K562 (cell line): ENCODE measurements at regions not wholly inside any gene's neighbourhood (a gene's known extent, or its start where the extent isn't known, plus 50 kb on each side); places are given as distances from the start of the nearest gene placed in this dataset.

ENCODE experiments used
- BDP1 ChIP-seq: IDR thresholded peaks from 3 replicates; pipeline ENCODE4 v1.6.1; 2011; ENCODE audit not compliant: insufficient read length, insufficient read depth
- FOXJ3 ChIP-seq: sonication (generic); formaldehyde crosslinking; IDR thresholded peaks from 2 replicates; pipeline ENCODE4 v1.4.0; 2020; ENCODE audit warnings: mild to moderate bottlenecking, missing genetic modification reagents
- GABPA ChIP-seq: fragments of 200-800 bp; sonication (Bioruptor generic); conservative IDR thresholded peaks from 2 replicates; pipeline ENCODE4 v1.6.1; 2016; ENCODE audit warnings: low read depth, missing genetic modification characterization, missing compliant biosample characterization
- HSF4 ChIP-seq: fragments of 250-450 bp; sonication (Bioruptor Pico); IDR thresholded peaks from 2 replicates; pipeline ENCODE4 v2.1.2; 2022; ENCODE audit warnings: mild to moderate bottlenecking, moderate library complexity, borderline replicate concordance
- MAFK ChIP-seq: IDR thresholded peaks from 2 replicates; pipeline ENCODE4 v1.6.1; 2011; ENCODE audit warnings: low read length, improper control_type of control experiment
- POLR2A ChIP-seq: fragments of 450-650 bp; conservative IDR thresholded peaks from 2 replicates; pipeline ENCODE4 v1.6.1; 2016
- POLR2AphosphoS5 ChIP-seq: IDR thresholded peaks from 2 replicates; pipeline ENCODE4 v1.6.1; 2011; ENCODE audit warnings: mild to moderate bottlenecking, low read depth, low read length, moderate library complexity; ENCODE audit not compliant: control insufficient read depth, insufficient read depth
- RNF2 ChIP-seq: sonication (generic); IDR thresholded peaks from 2 replicates; pipeline ENCODE4 v1.6.1; 2016
- ZNF274 ChIP-seq: IDR thresholded peaks from 2 replicates; pipeline ENCODE4 v1.6.1; 2011; ENCODE audit warnings: low read depth, mild to moderate bottlenecking, low read length, moderate library complexity, borderline replicate concordance
- TF ChIP-seq, protein P1 (sequence below): sonication (generic); formaldehyde crosslinking; IDR thresholded peaks from 2 replicates; pipeline ENCODE4 v1.8.1; 2022; ENCODE audit warnings: missing genetic modification reagents
- TF ChIP-seq, protein P2 (sequence below): fragments of 200-600 bp; sonication (generic); IDR thresholded peaks from one replicate; pipeline ENCODE4 v1.6.1; 2012; ENCODE audit warnings: mild to moderate bottlenecking, low read depth, low read length, inconsistent platforms
- TF ChIP-seq, protein P3 (sequence below), 3 experiments: IDR thresholded peaks in 2 of 3; conservative IDR thresholded peaks in 1 of 3; 2 replicates each; pipeline ENCODE4 v1.5.1; 2011 to 2012; ENCODE audit warnings: low read length in 3 of 3, mild to moderate bottlenecking in 3 of 3, control low read depth in 2 of 3, improper control_type of control experiment in 1 of 3, inconsistent platforms in 1 of 3, low read depth in 1 of 3, mixed read lengths in 1 of 3, moderate library complexity in 1 of 3; ENCODE audit not compliant: insufficient read depth in 2 of 3
- TF ChIP-seq, protein P4 (sequence below): sonication (generic); formaldehyde crosslinking; IDR thresholded peaks from 2 replicates; pipeline ENCODE4 v1.8.0; 2022; ENCODE audit warnings: mild to moderate bottlenecking, missing genetic modification reagents
- TF ChIP-seq, protein P5 (sequence below): sonication (generic); formaldehyde crosslinking; IDR thresholded peaks from 2 replicates; pipeline ENCODE4 v1.8.1; 2023; ENCODE audit warnings: mild to moderate bottlenecking, missing genetic modification reagents

DNA sequence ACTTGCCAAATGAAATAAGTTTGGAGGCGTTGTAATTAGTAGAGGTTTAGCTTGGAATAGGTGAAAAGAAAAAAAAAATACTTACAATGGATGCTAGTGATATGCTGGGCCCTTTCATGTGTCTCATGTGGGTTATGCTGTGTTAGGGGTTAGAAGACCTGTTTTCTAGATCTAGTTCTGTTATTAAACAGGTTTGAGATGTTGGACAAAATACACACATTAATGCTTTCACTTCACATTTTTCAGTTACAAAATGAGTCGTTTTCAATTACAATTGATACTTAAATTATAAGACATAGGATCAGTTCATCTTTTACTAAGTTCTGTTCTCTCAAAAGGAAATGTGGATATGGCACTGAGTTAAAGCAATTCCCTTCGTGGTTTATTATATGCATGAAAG, 509.8 kb downstream of the EPM2A start:
- TF ChIP-seq, protein P1, sequence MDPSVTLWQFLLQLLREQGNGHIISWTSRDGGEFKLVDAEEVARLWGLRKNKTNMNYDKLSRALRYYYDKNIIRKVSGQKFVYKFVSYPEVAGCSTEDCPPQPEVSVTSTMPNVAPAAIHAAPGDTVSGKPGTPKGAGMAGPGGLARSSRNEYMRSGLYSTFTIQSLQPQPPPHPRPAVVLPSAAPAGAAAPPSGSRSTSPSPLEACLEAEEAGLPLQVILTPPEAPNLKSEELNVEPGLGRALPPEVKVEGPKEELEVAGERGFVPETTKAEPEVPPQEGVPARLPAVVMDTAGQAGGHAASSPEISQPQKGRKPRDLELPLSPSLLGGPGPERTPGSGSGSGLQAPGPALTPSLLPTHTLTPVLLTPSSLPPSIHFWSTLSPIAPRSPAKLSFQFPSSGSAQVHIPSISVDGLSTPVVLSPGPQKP (CRISPR knock-in tag) = no peak
- TF ChIP-seq, protein P2, sequence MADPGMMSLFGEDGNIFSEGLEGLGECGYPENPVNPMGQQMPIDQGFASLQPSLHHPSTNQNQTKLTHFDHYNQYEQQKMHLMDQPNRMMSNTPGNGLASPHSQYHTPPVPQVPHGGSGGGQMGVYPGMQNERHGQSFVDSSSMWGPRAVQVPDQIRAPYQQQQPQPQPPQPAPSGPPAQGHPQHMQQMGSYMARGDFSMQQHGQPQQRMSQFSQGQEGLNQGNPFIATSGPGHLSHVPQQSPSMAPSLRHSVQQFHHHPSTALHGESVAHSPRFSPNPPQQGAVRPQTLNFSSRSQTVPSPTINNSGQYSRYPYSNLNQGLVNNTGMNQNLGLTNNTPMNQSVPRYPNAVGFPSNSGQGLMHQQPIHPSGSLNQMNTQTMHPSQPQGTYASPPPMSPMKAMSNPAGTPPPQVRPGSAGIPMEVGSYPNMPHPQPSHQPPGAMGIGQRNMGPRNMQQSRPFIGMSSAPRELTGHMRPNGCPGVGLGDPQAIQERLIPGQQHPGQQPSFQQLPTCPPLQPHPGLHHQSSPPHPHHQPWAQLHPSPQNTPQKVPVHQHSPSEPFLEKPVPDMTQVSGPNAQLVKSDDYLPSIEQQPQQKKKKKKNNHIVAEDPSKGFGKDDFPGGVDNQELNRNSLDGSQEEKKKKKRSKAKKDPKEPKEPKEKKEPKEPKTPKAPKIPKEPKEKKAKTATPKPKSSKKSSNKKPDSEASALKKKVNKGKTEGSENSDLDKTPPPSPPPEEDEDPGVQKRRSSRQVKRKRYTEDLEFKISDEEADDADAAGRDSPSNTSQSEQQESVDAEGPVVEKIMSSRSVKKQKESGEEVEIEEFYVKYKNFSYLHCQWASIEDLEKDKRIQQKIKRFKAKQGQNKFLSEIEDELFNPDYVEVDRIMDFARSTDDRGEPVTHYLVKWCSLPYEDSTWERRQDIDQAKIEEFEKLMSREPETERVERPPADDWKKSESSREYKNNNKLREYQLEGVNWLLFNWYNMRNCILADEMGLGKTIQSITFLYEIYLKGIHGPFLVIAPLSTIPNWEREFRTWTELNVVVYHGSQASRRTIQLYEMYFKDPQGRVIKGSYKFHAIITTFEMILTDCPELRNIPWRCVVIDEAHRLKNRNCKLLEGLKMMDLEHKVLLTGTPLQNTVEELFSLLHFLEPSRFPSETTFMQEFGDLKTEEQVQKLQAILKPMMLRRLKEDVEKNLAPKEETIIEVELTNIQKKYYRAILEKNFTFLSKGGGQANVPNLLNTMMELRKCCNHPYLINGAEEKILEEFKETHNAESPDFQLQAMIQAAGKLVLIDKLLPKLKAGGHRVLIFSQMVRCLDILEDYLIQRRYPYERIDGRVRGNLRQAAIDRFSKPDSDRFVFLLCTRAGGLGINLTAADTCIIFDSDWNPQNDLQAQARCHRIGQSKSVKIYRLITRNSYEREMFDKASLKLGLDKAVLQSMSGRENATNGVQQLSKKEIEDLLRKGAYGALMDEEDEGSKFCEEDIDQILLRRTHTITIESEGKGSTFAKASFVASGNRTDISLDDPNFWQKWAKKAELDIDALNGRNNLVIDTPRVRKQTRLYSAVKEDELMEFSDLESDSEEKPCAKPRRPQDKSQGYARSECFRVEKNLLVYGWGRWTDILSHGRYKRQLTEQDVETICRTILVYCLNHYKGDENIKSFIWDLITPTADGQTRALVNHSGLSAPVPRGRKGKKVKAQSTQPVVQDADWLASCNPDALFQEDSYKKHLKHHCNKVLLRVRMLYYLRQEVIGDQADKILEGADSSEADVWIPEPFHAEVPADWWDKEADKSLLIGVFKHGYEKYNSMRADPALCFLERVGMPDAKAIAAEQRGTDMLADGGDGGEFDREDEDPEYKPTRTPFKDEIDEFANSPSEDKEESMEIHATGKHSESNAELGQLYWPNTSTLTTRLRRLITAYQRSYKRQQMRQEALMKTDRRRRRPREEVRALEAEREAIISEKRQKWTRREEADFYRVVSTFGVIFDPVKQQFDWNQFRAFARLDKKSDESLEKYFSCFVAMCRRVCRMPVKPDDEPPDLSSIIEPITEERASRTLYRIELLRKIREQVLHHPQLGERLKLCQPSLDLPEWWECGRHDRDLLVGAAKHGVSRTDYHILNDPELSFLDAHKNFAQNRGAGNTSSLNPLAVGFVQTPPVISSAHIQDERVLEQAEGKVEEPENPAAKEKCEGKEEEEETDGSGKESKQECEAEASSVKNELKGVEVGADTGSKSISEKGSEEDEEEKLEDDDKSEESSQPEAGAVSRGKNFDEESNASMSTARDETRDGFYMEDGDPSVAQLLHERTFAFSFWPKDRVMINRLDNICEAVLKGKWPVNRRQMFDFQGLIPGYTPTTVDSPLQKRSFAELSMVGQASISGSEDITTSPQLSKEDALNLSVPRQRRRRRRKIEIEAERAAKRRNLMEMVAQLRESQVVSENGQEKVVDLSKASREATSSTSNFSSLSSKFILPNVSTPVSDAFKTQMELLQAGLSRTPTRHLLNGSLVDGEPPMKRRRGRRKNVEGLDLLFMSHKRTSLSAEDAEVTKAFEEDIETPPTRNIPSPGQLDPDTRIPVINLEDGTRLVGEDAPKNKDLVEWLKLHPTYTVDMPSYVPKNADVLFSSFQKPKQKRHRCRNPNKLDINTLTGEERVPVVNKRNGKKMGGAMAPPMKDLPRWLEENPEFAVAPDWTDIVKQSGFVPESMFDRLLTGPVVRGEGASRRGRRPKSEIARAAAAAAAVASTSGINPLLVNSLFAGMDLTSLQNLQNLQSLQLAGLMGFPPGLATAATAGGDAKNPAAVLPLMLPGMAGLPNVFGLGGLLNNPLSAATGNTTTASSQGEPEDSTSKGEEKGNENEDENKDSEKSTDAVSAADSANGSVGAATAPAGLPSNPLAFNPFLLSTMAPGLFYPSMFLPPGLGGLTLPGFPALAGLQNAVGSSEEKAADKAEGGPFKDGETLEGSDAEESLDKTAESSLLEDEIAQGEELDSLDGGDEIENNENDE = no peak
- TF ChIP-seq FOXJ3 (CRISPR knock-in tag) (no peak), POLR2AphosphoS5 (no peak), MAFK (no peak), POLR2A (no peak), GABPA (no peak), ZNF274 (no peak), HSF4 (CRISPR knock-in tag) (no peak), RNF2 (no peak), BDP1 (no peak)
- TF ChIP-seq, protein P3, sequence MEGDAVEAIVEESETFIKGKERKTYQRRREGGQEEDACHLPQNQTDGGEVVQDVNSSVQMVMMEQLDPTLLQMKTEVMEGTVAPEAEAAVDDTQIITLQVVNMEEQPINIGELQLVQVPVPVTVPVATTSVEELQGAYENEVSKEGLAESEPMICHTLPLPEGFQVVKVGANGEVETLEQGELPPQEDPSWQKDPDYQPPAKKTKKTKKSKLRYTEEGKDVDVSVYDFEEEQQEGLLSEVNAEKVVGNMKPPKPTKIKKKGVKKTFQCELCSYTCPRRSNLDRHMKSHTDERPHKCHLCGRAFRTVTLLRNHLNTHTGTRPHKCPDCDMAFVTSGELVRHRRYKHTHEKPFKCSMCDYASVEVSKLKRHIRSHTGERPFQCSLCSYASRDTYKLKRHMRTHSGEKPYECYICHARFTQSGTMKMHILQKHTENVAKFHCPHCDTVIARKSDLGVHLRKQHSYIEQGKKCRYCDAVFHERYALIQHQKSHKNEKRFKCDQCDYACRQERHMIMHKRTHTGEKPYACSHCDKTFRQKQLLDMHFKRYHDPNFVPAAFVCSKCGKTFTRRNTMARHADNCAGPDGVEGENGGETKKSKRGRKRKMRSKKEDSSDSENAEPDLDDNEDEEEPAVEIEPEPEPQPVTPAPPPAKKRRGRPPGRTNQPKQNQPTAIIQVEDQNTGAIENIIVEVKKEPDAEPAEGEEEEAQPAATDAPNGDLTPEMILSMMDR (IDR thresholded peaks at IDR 0.05 in 2 of 3, conservative IDR thresholded peaks at IDR 0.05 in 1 of 3; ENCODE audit: insufficient read depth in 2 of 3, low read depth in 1 of 3, low read length in 3 of 3) = no peak
- TF ChIP-seq, protein P4, sequence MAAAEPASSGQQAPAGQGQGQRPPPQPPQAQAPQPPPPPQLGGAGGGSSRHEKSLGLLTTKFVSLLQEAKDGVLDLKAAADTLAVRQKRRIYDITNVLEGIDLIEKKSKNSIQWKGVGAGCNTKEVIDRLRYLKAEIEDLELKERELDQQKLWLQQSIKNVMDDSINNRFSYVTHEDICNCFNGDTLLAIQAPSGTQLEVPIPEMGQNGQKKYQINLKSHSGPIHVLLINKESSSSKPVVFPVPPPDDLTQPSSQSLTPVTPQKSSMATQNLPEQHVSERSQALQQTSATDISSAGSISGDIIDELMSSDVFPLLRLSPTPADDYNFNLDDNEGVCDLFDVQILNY (CRISPR knock-in tag) = no peak
- TF ChIP-seq, protein P5, sequence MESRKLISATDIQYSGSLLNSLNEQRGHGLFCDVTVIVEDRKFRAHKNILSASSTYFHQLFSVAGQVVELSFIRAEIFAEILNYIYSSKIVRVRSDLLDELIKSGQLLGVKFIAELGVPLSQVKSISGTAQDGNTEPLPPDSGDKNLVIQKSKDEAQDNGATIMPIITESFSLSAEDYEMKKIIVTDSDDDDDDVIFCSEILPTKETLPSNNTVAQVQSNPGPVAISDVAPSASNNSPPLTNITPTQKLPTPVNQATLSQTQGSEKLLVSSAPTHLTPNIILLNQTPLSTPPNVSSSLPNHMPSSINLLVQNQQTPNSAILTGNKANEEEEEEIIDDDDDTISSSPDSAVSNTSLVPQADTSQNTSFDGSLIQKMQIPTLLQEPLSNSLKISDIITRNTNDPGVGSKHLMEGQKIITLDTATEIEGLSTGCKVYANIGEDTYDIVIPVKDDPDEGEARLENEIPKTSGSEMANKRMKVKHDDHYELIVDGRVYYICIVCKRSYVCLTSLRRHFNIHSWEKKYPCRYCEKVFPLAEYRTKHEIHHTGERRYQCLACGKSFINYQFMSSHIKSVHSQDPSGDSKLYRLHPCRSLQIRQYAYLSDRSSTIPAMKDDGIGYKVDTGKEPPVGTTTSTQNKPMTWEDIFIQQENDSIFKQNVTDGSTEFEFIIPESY (CRISPR knock-in tag) = no peak
